Activated CD4-positive, alpha-beta T cell treated with anti-CD3 and anti-CD28 coated beads, Interleukin-2, amount 10 ng/mL, durations not matched to agents 24 days and 14 days (primary cell): ENCODE measurements at regions not wholly inside any gene's neighbourhood (a gene's known extent, or its start where the extent isn't known, plus 50 kb on each side); places are given as distances from the start of the nearest gene placed in this dataset.

Experiments
- DNase-seq: peaks from one replicate; pipeline ENCODE4 v3.0.0; 2022
- H3K27ac Mint-ChIP-seq: one replicate; pipeline ENCODE4 v1.8.0; 2022; ENCODE audit warnings: mild to moderate bottlenecking, mixed read lengths
- H3K27me3 Mint-ChIP-seq: one replicate; pipeline ENCODE4 v1.8.0; 2022; ENCODE audit warnings: mixed read lengths
- H3K36me3 Mint-ChIP-seq: one replicate; pipeline ENCODE4 v1.8.0; 2022; ENCODE audit warnings: low read depth, mild to moderate bottlenecking, mixed read lengths
- H3K4me1 Mint-ChIP-seq: one replicate; pipeline ENCODE4 v1.8.0; 2021; ENCODE audit warnings: mixed read lengths
- H3K4me3 Mint-ChIP-seq: one replicate; pipeline ENCODE4 v1.8.0; 2022; ENCODE audit warnings: mild to moderate bottlenecking, moderate library complexity, mixed read lengths
- H3K9me3 Mint-ChIP-seq: one replicate; pipeline ENCODE4 v1.8.0; 2021; ENCODE audit warnings: mixed read lengths
- intact Hi-C: fragments of 100-400 bp; cut with micrococcal nuclease; formaldehyde crosslinking; loops from one replicate; pipeline ENCODE4 v1.15.1; 2023

DNA sequence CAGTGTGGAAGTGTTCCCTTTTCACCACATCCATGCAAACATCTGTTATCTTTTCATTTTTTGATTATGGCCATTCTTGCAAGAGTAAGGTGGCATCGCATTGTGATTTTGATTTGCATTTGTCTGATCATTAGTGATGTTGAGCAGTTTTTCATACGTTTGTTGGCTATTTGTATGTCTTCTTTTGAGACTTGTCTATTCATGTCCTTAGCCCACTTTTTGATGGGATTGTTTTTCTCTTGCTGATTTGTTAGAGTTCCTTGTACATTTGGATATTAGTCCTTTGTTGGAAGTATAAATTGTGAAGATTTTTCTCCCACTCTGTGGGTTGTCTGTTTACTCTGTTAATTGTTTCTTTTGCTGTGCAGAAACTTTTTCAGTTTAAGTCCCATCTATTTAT lies 244.5 kb upstream of the PRICKLE1 start:
- Mint-ChIP-seq H3K4me3 (no peak overlapping the region), H3K27ac (no peak overlapping the region), H3K27me3 (no peaks in the 10 kb centered on the region), H3K4me1 (no peaks in the 10 kb centered on the region), H3K9me3 (no peaks in the 10 kb centered on the region), H3K36me3 (no peaks in the 10 kb centered on the region)
- DNase-seq, result no peak
- intact Hi-C loops, result no loop called here

- no peak overlapping the region for H3K4me3 Mint-ChIP-seq
- H3K27ac Mint-ChIP-seq, result no peak overlapping the region
- H3K9me3 Mint-ChIP-seq, result no peaks in the 10 kb centered on the region
- intact Hi-C loops, result no loop called here
- no peaks in the 10 kb centered on the region for H3K27me3 Mint-ChIP-seq
- H3K36me3 Mint-ChIP-seq, result no peaks in the 10 kb centered on the region
- H3K4me1 Mint-ChIP-seq, result no peaks in the 10 kb centered on the region
- no peak for DNase-seq
Measured at GRCh38 chr12:42828836-42829235, 239.3 kb upstream of the PRICKLE1 start.

- no peaks in the 10 kb centered on the region for H3K4me1 Mint-ChIP-seq
- H3K9me3 Mint-ChIP-seq, result no peaks in the 10 kb centered on the region
- no peaks in the 10 kb centered on the region for H3K36me3 Mint-ChIP-seq
- no peaks in the 10 kb centered on the region for H3K27me3 Mint-ChIP-seq
- intact Hi-C loops, result no loop called here
- H3K27ac Mint-ChIP-seq, result no peak overlapping the region
- DNase-seq, result no peak
- H3K4me3 Mint-ChIP-seq, result no peak overlapping the region
Measured at GRCh38 chr12:42824327-42824726, 234.8 kb upstream of the PRICKLE1 start.

DNA sequence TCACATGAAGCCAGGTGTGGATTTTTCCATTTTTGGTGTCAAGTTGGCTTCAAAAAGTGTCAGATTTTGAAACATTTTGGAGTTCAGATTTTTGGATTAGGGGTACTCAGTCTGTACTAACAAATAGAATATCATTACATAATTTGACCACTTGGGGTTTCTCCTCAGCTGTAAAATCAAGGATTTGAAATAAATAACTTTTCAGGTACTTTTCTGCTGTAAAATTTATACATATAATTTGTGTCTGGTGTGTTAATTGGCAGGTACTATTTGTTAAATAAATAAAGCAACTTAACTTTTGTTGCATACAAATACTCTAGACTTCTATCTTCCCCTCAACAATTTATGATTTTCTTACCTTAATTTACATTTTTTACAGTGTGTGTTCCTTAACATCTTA lies 234.1 kb upstream of the PRICKLE1 start:
- no peaks in the 10 kb centered on the region for H3K36me3 Mint-ChIP-seq
- no peaks in the 10 kb centered on the region for H3K27me3 Mint-ChIP-seq
- no peak overlapping the region for H3K27ac Mint-ChIP-seq
- DNase-seq, result no peak
- H3K9me3 Mint-ChIP-seq, result no peaks in the 10 kb centered on the region
- intact Hi-C loops, result no loop called here
- no peak overlapping the region for H3K4me3 Mint-ChIP-seq
- no peaks in the 10 kb centered on the region for H3K4me1 Mint-ChIP-seq

DNA sequence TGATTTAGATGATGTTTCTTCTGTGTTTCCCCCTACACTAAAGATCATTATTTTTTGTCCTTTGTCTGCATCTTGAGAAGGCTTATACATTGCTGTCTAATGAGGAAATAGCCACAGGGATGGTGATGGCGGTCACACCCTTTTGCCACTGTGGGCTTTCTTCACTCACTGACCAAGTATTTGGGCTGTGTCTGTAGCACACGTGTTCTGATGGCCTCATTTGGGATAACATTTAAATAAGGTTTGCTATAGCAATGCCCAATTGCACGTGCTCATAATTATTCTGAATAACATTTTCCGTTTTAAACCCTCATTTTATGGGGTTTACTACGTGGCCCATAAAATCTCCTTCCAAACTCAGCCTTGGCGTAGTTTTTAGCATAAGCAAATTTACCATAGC lies 230.3 kb upstream of the PRICKLE1 start:
- Mint-ChIP-seq H3K4me3 (no peak overlapping the region), H3K9me3 (no peaks in the 10 kb centered on the region), H3K4me1 (no peaks in the 10 kb centered on the region), H3K36me3 (no peaks in the 10 kb centered on the region), H3K27me3 (no peaks in the 10 kb centered on the region), H3K27ac (no peak overlapping the region)
- DNase-seq, result no peak
- intact Hi-C loops, result no loop called here

GRCh38 chr12:42815068-42815467 lies 225.5 kb upstream of the PRICKLE1 start:
- no peaks in the 10 kb centered on the region for H3K36me3 Mint-ChIP-seq
- H3K4me3 Mint-ChIP-seq, result no peak overlapping the region
- no peak overlapping the region for H3K27ac Mint-ChIP-seq
- H3K9me3 Mint-ChIP-seq, result no peaks in the 10 kb centered on the region
- intact Hi-C loops, result no loop called here
- H3K27me3 Mint-ChIP-seq, result no peaks in the 10 kb centered on the region
- no peak for DNase-seq
- H3K4me1 Mint-ChIP-seq, result no peaks in the 10 kb centered on the region

GRCh38 chr12:42812871-42813270 lies 223.3 kb upstream of the PRICKLE1 start:
- H3K4me3 Mint-ChIP-seq, result no peak overlapping the region
- intact Hi-C loops, result no loop called here
- H3K36me3 Mint-ChIP-seq, result no peaks in the 10 kb centered on the region
- DNase-seq, result no peak
- H3K27ac Mint-ChIP-seq, result no peak overlapping the region
- no peaks in the 10 kb centered on the region for H3K4me1 Mint-ChIP-seq
- H3K27me3 Mint-ChIP-seq, result no peaks in the 10 kb centered on the region
- no peaks in the 10 kb centered on the region for H3K9me3 Mint-ChIP-seq

DNA sequence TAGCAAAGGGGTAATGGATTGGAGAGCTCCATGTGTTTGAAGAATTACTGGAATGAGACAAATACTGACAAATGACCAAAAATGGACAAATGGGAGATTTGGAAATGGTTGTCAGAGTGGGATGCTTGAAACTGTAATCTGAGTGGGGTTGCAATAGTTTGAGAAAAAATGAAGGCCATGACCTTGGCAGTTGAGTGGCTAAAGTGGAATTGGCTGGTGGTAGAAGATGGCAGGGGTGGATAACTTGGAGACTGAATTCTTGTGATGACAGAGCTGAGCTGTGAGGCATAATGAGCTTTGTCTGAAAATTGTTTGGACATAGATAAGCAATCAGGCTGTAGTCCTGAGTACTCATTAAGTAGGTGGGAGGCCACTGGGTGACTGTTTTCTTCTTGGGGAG lies 222.5 kb upstream of the PRICKLE1 start:
- no peak for DNase-seq
- no peaks in the 10 kb centered on the region for H3K36me3 Mint-ChIP-seq
- no peak overlapping the region for H3K27ac Mint-ChIP-seq
- H3K4me1 Mint-ChIP-seq, result no peaks in the 10 kb centered on the region
- H3K9me3 Mint-ChIP-seq, result no peaks in the 10 kb centered on the region
- no peaks in the 10 kb centered on the region for H3K27me3 Mint-ChIP-seq
- intact Hi-C loops, result no loop called here
- H3K4me3 Mint-ChIP-seq, result no peak overlapping the region

GRCh38 chr12:42810006-42810405 lies 220.5 kb upstream of the PRICKLE1 start:
- Mint-ChIP-seq H3K36me3 (no peaks in the 10 kb centered on the region), H3K4me3 (no peak overlapping the region), H3K4me1 (no peaks in the 10 kb centered on the region), H3K9me3 (no peaks in the 10 kb centered on the region), H3K27ac (no peak overlapping the region), H3K27me3 (no peaks in the 10 kb centered on the region)
- intact Hi-C loops, result no loop called here
- DNase-seq, result no peak

DNA sequence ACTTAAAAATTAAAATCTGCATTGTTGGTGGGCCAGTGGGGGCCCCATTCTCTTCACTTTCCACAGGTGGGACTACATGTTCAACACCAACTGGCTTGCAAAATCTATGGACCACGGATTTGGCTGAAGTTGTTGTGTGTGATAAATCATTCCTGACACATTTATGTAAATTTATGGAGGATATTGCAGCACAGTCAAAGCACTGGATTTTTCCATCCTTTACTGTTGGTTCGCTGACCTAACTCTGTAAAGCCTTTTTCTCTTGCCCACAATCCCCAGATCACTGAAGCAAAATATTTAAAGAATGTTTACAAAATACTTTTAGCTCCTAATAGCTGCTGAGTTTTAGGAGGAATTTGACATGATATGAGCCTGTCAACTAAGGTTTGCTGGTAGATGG lies 219.7 kb upstream of the PRICKLE1 start:
- intact Hi-C loops, result no loop called here
- Mint-ChIP-seq H3K4me3 (no peak overlapping the region), H3K27me3 (no peaks in the 10 kb centered on the region), H3K27ac (no peak overlapping the region), H3K4me1 (no peaks in the 10 kb centered on the region), H3K36me3 (no peaks in the 10 kb centered on the region), H3K9me3 (no peaks in the 10 kb centered on the region)
- DNase-seq, result no peak

GRCh38 chr12:42807766-42808165 lies 218.2 kb upstream of the PRICKLE1 start:
- H3K27me3 Mint-ChIP-seq, result no peaks in the 10 kb centered on the region
- intact Hi-C loops, result no loop called here
- no peak overlapping the region for H3K27ac Mint-ChIP-seq
- H3K36me3 Mint-ChIP-seq, result no peaks in the 10 kb centered on the region
- H3K4me3 Mint-ChIP-seq, result no peak overlapping the region
- no peaks in the 10 kb centered on the region for H3K4me1 Mint-ChIP-seq
- H3K9me3 Mint-ChIP-seq, result no peaks in the 10 kb centered on the region
- DNase-seq, result no peak

DNA sequence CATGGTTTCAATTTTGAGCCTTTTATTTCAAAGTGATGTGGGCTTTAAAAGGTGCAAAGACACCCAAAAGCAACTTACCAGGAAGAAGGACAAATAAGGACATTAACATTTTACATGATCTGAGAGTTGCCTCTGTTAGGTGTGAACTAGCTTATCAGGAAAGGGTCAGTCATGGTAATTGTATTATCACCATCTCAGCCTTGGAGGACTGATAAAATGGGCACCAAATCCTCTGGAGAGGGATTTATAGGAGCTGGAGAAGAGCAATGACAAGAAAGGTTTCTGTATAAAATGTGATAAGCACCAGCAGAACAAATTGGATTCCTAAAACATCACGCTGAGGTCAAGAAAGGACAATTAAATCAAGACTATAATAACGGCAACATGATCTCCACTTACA lies 217.7 kb upstream of the PRICKLE1 start:
- Mint-ChIP-seq H3K27ac (no peak overlapping the region), H3K4me1 (no peaks in the 10 kb centered on the region), H3K36me3 (no peaks in the 10 kb centered on the region), H3K4me3 (no peak overlapping the region), H3K27me3 (no peaks in the 10 kb centered on the region), H3K9me3 (no peaks in the 10 kb centered on the region)
- no peak for DNase-seq
- intact Hi-C loops, result no loop called here

DNA sequence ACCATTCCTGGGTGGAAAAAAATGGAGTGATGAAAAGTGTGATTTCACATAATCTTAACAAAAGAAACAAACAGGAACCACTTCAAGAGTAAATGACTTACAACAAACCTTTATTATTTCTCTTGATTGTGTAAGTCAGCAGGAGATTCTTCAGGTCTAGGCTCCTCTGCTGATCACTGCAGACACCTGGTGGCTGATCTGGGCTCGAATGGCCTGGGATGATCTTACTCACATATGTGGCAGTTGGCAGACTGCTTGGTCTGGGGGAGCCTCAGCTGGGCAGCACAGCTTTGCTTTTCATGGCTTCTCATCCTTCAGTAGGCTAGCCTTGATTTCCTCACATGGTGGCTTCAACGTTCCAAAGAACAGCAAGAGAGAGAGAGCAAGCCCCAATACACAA lies 215.4 kb upstream of the PRICKLE1 start:
- Mint-ChIP-seq H3K4me1 (no peaks in the 10 kb centered on the region), H3K27ac (no peak overlapping the region), H3K27me3 (no peaks in the 10 kb centered on the region), H3K4me3 (no peak overlapping the region), H3K9me3 (no peaks in the 10 kb centered on the region), H3K36me3 (no peaks in the 10 kb centered on the region)
- no peak for DNase-seq
- intact Hi-C loops, result no loop called here

- H3K36me3 Mint-ChIP-seq, result no peaks in the 10 kb centered on the region
- no peak overlapping the region for H3K27ac Mint-ChIP-seq
Measured at GRCh38 chr12:42802785-42803189, 213.2 kb upstream of the PRICKLE1 start.

GRCh38 chr12:42801271-42801670 lies 211.7 kb upstream of the PRICKLE1 start:
- H3K4me1 Mint-ChIP-seq, result no peaks in the 10 kb centered on the region
- H3K36me3 Mint-ChIP-seq, result no peaks in the 10 kb centered on the region
- no peak overlapping the region for H3K27ac Mint-ChIP-seq
- no peak overlapping the region for H3K4me3 Mint-ChIP-seq
- no peaks in the 10 kb centered on the region for H3K27me3 Mint-ChIP-seq
- no peaks in the 10 kb centered on the region for H3K9me3 Mint-ChIP-seq
- intact Hi-C loops, result no loop called here
- no peak for DNase-seq

More at GRCh38 chr12:42802785-42803189, 213.2 kb upstream of the PRICKLE1 start:
- Mint-ChIP-seq H3K4me1 (no peaks in the 10 kb centered on the region), H3K9me3 (no peaks in the 10 kb centered on the region), H3K4me3 (no peak overlapping the region), H3K27me3 (no peaks in the 10 kb centered on the region)
- intact Hi-C loops, result no loop called here
- DNase-seq, result no peak

- Mint-ChIP-seq H3K4me1 (no peaks in the 10 kb centered on the region), H3K27me3 (no peaks in the 10 kb centered on the region), H3K4me3 (no peak overlapping the region), H3K36me3 (no peaks in the 10 kb centered on the region), H3K9me3 (no peaks in the 10 kb centered on the region), H3K27ac (no peak overlapping the region)
- DNase-seq, result no peak
- intact Hi-C loops, result no loop called here
Measured at GRCh38 chr12:42799966-42800365, 210.4 kb upstream of the PRICKLE1 start.
